Peyer's patch (tissue), 4 donors: ENCODE measurements at regions not wholly inside any gene's neighbourhood (a gene's known extent, or its start where the extent isn't known, plus 50 kb on each side); places are given as distances from the start of the nearest gene placed in this dataset.

Source experiments
- POLR2A ChIP-seq, 2 donors: fragments of 450-650 bp; IDR thresholded peaks; one replicate each; pipeline ENCODE4 v1.5.1; 2017; ENCODE audit warnings: antibody characterized with exemption in 2 of 2, mild to moderate bottlenecking in 2 of 2, moderate library complexity in 2 of 2
- TF ChIP-seq, protein P1 (sequence below), 6 experiments: fragments of 450-650 bp in 4 of 6; fragments of 200-600 bp in 2 of 6; sonication (generic) in 1 of 6; IDR thresholded peaks; one replicate each; pipeline ENCODE4 v1.5.1; 2017 to 2019; ENCODE audit warnings: antibody characterized with exemption in 6 of 6, mild to moderate bottlenecking in 3 of 6, moderate library complexity in 1 of 6

DNA sequence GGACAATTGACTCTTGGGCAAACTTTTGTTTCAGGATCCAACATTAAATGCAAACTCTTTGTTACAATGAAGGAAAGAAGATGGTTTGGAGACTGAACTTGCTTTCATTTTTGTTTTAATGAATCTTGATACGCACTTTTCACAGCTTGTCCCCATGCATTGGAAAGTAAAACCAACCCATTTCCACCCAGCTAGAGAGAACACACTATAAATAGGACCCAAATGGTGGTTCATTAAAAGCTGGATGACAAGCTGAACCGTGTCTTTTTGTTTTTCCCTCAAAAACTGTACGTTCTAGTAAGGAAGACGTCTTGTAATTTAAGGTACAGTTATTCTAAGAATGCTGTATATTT, 95.3 kb upstream of the EGFL6 start:
- TF ChIP-seq, protein P1, sequence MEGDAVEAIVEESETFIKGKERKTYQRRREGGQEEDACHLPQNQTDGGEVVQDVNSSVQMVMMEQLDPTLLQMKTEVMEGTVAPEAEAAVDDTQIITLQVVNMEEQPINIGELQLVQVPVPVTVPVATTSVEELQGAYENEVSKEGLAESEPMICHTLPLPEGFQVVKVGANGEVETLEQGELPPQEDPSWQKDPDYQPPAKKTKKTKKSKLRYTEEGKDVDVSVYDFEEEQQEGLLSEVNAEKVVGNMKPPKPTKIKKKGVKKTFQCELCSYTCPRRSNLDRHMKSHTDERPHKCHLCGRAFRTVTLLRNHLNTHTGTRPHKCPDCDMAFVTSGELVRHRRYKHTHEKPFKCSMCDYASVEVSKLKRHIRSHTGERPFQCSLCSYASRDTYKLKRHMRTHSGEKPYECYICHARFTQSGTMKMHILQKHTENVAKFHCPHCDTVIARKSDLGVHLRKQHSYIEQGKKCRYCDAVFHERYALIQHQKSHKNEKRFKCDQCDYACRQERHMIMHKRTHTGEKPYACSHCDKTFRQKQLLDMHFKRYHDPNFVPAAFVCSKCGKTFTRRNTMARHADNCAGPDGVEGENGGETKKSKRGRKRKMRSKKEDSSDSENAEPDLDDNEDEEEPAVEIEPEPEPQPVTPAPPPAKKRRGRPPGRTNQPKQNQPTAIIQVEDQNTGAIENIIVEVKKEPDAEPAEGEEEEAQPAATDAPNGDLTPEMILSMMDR (IDR thresholded peaks at IDR 0.05): no peak
- TF ChIP-seq POLR2A (IDR thresholded peaks at IDR 0.05): no peak
